SK-N-SH (cell line): ENCODE measurements at regions not wholly inside any gene's neighbourhood (a gene's known extent, or its start where the extent isn't known, plus 50 kb on each side); places are given as distances from the start of the nearest gene placed in this dataset.

Source experiments
- GATA2 ChIP-seq: sonication (generic); formaldehyde crosslinking; IDR thresholded peaks from 2 replicates; pipeline ENCODE4 v1.5.0; 2020; ENCODE audit warnings: mild to moderate bottlenecking, missing genetic modification reagents
- MEF2A ChIP-seq: IDR thresholded peaks from 2 replicates; pipeline ENCODE4 v1.4.0; 2012; ENCODE audit warnings: low read depth, borderline replicate concordance
- MXI1 ChIP-seq: IDR thresholded peaks from 2 replicates; pipeline ENCODE4 v1.6.1; 2012; ENCODE audit warnings: mild to moderate bottlenecking, low read depth, low read length, improper control_type of control experiment
- POLR2AphosphoS5 ChIP-seq: IDR thresholded peaks from 2 replicates; pipeline ENCODE4 v1.6.1; 2012; ENCODE audit warnings: low read depth, low read length
- RCOR1 ChIP-seq: fragments of 150-350 bp; IDR thresholded peaks from 2 replicates; pipeline ENCODE4 v1.6.1; 2017; ENCODE audit warnings: antibody characterized with exemption, low read length
- RFX5 ChIP-seq: IDR thresholded peaks from 2 replicates; pipeline ENCODE4 v1.6.1; 2012; ENCODE audit warnings: mild to moderate bottlenecking, improper control_type of control experiment, low read length
- TAF1 ChIP-seq: IDR thresholded peaks from 2 replicates; pipeline ENCODE4 v1.6.1; 2012; ENCODE audit warnings: low read depth, mild to moderate bottlenecking, low read length, moderate library complexity, borderline replicate concordance
- YY1 ChIP-seq: IDR thresholded peaks from 2 replicates; pipeline ENCODE4 v1.4.0; 2012; ENCODE audit warnings: low read depth, mild to moderate bottlenecking
- TF ChIP-seq, protein P1 (sequence below): fragments of 200-600 bp; sonication (generic); IDR thresholded peaks from 2 replicates; pipeline ENCODE4 v1.6.1; 2017; ENCODE audit warnings: antibody characterized with exemption, mild to moderate bottlenecking, moderate library complexity
- TF ChIP-seq, protein P2 (sequence below): IDR thresholded peaks from 2 replicates; pipeline ENCODE4 v1.4.0; 2012; ENCODE audit warnings: low read depth
- TF ChIP-seq, protein P3 (sequence below): fragments of 150-350 bp; IDR thresholded peaks from 2 replicates; pipeline ENCODE4 v1.6.1; 2017; ENCODE audit warnings: antibody characterized with exemption, low read length, low read depth, borderline replicate concordance

DNA sequence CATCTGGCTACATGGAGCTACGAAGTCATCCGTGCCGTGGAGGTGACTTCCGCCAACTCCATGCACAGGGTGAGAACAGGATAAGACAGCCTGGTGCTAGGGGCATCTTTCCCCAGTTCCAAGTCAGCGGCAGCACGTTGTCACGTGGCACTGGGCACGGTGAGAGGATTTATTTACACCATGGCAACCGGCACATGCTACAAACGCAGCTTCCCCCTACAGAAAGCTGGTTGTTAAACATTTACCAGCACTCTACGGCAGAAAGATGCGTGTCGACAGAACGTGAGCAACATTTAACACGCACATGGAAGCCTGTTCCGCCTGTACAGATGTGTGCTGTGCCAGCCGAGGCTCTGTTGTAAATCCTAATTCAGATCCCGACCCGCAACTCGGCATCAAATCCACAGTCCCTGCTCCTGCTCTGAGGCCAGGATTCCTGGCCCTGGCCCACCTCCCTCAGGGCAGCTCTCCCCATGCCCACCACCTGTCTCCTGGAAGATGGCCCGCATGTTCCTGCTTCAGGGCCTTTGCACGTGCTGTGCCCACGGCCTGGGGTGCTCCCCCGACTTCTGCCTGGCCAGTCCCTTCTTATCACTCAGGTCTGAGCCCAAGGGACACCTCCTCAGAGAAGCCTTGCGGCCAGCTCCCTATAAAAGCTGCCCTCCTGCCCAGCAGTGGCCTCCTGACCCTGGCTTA, 114.1 kb downstream of the RFLNA start:
- no peak for TF ChIP-seq GATA2 (CRISPR knock-in tag)
- TF ChIP-seq POLR2AphosphoS5: no peak
- TF ChIP-seq, protein P1, sequence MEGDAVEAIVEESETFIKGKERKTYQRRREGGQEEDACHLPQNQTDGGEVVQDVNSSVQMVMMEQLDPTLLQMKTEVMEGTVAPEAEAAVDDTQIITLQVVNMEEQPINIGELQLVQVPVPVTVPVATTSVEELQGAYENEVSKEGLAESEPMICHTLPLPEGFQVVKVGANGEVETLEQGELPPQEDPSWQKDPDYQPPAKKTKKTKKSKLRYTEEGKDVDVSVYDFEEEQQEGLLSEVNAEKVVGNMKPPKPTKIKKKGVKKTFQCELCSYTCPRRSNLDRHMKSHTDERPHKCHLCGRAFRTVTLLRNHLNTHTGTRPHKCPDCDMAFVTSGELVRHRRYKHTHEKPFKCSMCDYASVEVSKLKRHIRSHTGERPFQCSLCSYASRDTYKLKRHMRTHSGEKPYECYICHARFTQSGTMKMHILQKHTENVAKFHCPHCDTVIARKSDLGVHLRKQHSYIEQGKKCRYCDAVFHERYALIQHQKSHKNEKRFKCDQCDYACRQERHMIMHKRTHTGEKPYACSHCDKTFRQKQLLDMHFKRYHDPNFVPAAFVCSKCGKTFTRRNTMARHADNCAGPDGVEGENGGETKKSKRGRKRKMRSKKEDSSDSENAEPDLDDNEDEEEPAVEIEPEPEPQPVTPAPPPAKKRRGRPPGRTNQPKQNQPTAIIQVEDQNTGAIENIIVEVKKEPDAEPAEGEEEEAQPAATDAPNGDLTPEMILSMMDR: no peak
- TF ChIP-seq MXI1: no peak
- no peak for TF ChIP-seq TAF1
- TF ChIP-seq, protein P2, sequence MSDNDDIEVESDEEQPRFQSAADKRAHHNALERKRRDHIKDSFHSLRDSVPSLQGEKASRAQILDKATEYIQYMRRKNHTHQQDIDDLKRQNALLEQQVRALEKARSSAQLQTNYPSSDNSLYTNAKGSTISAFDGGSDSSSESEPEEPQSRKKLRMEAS: no peak
- no peak for TF ChIP-seq MEF2A
- TF ChIP-seq YY1: no peak
- TF ChIP-seq RFX5: no peak
- TF ChIP-seq RCOR1: no peak
- TF ChIP-seq, protein P3, sequence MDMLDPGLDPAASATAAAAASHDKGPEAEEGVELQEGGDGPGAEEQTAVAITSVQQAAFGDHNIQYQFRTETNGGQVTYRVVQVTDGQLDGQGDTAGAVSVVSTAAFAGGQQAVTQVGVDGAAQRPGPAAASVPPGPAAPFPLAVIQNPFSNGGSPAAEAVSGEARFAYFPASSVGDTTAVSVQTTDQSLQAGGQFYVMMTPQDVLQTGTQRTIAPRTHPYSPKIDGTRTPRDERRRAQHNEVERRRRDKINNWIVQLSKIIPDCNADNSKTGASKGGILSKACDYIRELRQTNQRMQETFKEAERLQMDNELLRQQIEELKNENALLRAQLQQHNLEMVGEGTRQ: no peak
